Liver (tissue), 8 donors: ENCODE measurements at regions not wholly inside any gene's neighbourhood (a gene's known extent, or its start where the extent isn't known, plus 50 kb on each side); places are given as distances from the start of the nearest gene placed in this dataset.

ENCODE experiments used
- DNase-seq: peaks from one replicate; pipeline ENCODE4 v3.0.0-alpha.2; 2017; ENCODE audit warnings: low spot score
- H3K27ac ChIP-seq, 2 donors: one replicate each; pipeline ENCODE4 v1.7.0; 2013; ENCODE audit warnings: inconsistent platforms in 2 of 2, low read length in 2 of 2, control low read depth in 1 of 2, low read depth in 1 of 2, mild to moderate bottlenecking in 1 of 2
- H3K27me3 ChIP-seq, 4 donors: one replicate each; pipeline versions ENCODE4 v1.6.1 to v1.7.0; 2013; ENCODE audit warnings: low read length in 3 of 4, inconsistent platforms in 1 of 4, mild to moderate bottlenecking in 1 of 4, moderate library complexity in 1 of 4; ENCODE audit not compliant: control insufficient read depth in 4 of 4, insufficient read depth in 4 of 4
- H3K36me3 ChIP-seq, 4 donors: one replicate each; pipeline versions ENCODE4 v1.6.1 to v1.7.0; 2013; ENCODE audit warnings: low read length in 3 of 4, mild to moderate bottlenecking in 3 of 4, low read depth in 1 of 4, moderate library complexity in 1 of 4; ENCODE audit not compliant: control insufficient read depth in 4 of 4, insufficient read depth in 3 of 4
- H3K4me1 ChIP-seq, 4 donors: one replicate each; pipeline versions ENCODE4 v1.6.1 to v1.7.0; 2013; ENCODE audit warnings: low read length in 3 of 4, mild to moderate bottlenecking in 3 of 4, moderate library complexity in 1 of 4; ENCODE audit not compliant: control insufficient read depth in 4 of 4, insufficient read depth in 4 of 4
- H3K4me3 ChIP-seq, 3 donors: one replicate each; pipeline versions ENCODE4 v1.6.1 to v1.7.0; 2013; ENCODE audit warnings: low read length in 3 of 3, control low read depth in 1 of 3, low read depth in 1 of 3, mild to moderate bottlenecking in 1 of 3
- H3K9ac ChIP-seq, 2 donors: one replicate each; pipeline ENCODE4 v1.7.0; 2013; ENCODE audit warnings: low read length in 2 of 2, mild to moderate bottlenecking in 2 of 2, moderate library complexity in 2 of 2, control low read depth in 1 of 2, low read depth in 1 of 2
- H3K9me3 ChIP-seq, 4 donors: one replicate each; pipeline versions ENCODE4 v1.6.1 to v1.7.0; 2013; ENCODE audit warnings: low read length in 3 of 4; ENCODE audit not compliant: control insufficient read depth in 4 of 4
- EGR1 ChIP-seq, 2 donors: IDR thresholded peaks; 2 replicates each; pipeline ENCODE4 v1.6.1; 2016 to 2018; ENCODE audit warnings: antibody characterized with exemption in 2 of 2, low read depth in 2 of 2
- FOXA1 ChIP-seq: IDR thresholded peaks from 2 replicates; pipeline ENCODE4 v1.6.1; 2016; ENCODE audit warnings: antibody characterized with exemption
- FOXA2 ChIP-seq: IDR thresholded peaks from 2 replicates; pipeline ENCODE4 v1.6.1; 2016; ENCODE audit warnings: antibody characterized with exemption
- GABPA ChIP-seq, 2 donors: IDR thresholded peaks in 1 of 2; conservative IDR thresholded peaks in 1 of 2; 2 replicates each; pipeline ENCODE4 v1.6.1; 2016; ENCODE audit warnings: antibody characterized with exemption in 2 of 2, mild to moderate bottlenecking in 1 of 2, moderate library complexity in 1 of 2
- HNF4A ChIP-seq, 2 donors: conservative IDR thresholded peaks; 2 replicates each; pipeline ENCODE4 v1.6.1; 2016; ENCODE audit warnings: antibody characterized with exemption in 2 of 2, mild to moderate bottlenecking in 2 of 2
- HNF4G ChIP-seq: IDR thresholded peaks from 2 replicates; pipeline ENCODE4 v1.6.1; 2016; ENCODE audit warnings: antibody characterized with exemption
- JUND ChIP-seq, 2 donors: IDR thresholded peaks; 2 replicates each; pipeline ENCODE4 v1.6.1; 2016; ENCODE audit warnings: antibody characterized with exemption in 2 of 2
- NR2F2 ChIP-seq: IDR thresholded peaks from 2 replicates; pipeline ENCODE4 v1.6.1; 2016; ENCODE audit warnings: antibody characterized with exemption
- RAD21 ChIP-seq, 2 donors: IDR thresholded peaks; 2 replicates each; pipeline ENCODE4 v1.6.1; 2016; ENCODE audit warnings: antibody characterized with exemption in 2 of 2, mild to moderate bottlenecking in 2 of 2
- RXRA ChIP-seq, 2 donors: IDR thresholded peaks; 2 replicates each; pipeline ENCODE4 v1.6.1; 2017 to 2018; ENCODE audit warnings: antibody characterized with exemption in 2 of 2, mild to moderate bottlenecking in 1 of 2
- SP1 ChIP-seq: IDR thresholded peaks from 2 replicates; pipeline ENCODE4 v1.6.1; 2018; ENCODE audit warnings: antibody characterized with exemption, mild to moderate bottlenecking
- TAF1 ChIP-seq: conservative IDR thresholded peaks from 2 replicates; pipeline ENCODE4 v1.6.1; 2016; ENCODE audit warnings: antibody characterized with exemption, mild to moderate bottlenecking
- YY1 ChIP-seq: IDR thresholded peaks from 2 replicates; pipeline ENCODE4 v1.6.1; 2016; ENCODE audit warnings: antibody characterized with exemption, mild to moderate bottlenecking
- WGBS: extraction: QIAGEN DNeasy Blood & Tissue Kit; methylation state at CpG from one replicate; pipeline ENCODE4 v1.1.7; 2013; 5-methylcytosine and 5-hydroxymethylcytosine counted together
- TF ChIP-seq, protein P1 (sequence below): IDR thresholded peaks from 2 replicates; pipeline ENCODE4 v1.6.1; 2016; ENCODE audit warnings: antibody characterized with exemption
- TF ChIP-seq, protein P2 (sequence below): fragments of 150-350 bp; IDR thresholded peaks from 2 replicates; pipeline ENCODE4 v1.5.1; 2017; ENCODE audit warnings: improper control_type of control experiment, low read depth, low read length; ENCODE audit not compliant: missing input control
- TF ChIP-seq, protein P3 (sequence below): IDR thresholded peaks from 2 replicates; pipeline ENCODE4 v1.6.1; 2016; ENCODE audit warnings: antibody characterized with exemption, mild to moderate bottlenecking
- TF ChIP-seq, protein P4 (sequence below): IDR thresholded peaks from 2 replicates; pipeline ENCODE4 v1.6.1; 2016; ENCODE audit warnings: antibody characterized with exemption
- TF ChIP-seq, protein P5 (sequence below): IDR thresholded peaks from 2 replicates; pipeline ENCODE4 v1.6.1; 2016; ENCODE audit warnings: antibody characterized with exemption
- donor health status: healthy.
- donor health status: healthy.
- donor health status: healthy.
- donor health status: healthy.
- donor health status: healthy.

DNA sequence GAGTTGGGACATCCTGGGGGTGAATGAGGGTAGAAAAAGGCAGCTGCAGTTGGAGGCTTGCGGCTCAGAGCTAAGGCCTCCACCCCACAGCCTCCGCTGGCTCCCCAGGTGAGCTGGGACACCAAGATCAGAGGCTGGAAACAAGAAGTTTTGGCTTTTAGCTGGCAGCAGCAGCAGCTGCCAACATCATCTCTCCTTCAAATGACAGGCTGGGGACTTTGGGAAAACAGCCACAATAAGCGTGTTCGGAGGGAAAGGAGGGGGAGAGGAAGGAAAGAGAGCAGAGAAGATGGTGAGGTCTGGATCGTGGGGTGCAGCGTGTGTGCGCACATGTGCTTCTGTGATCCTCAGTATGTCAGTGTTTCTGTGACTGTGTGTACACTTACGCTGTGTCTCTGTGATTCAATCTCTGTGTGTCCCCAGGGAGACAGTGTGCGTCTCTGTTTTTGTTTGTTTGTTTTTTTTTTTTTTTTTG, 62.0 kb upstream of the RASD2 start:
- peaks cover 0 to 4% (median 0%) of the 10 kb centered on the region in 4 donors for H3K9me3 ChIP-seq
- TF ChIP-seq, protein P1, sequence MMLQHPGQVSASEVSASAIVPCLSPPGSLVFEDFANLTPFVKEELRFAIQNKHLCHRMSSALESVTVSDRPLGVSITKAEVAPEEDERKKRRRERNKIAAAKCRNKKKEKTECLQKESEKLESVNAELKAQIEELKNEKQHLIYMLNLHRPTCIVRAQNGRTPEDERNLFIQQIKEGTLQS, result no peak
- TF ChIP-seq HNF4A (conservative IDR thresholded peaks at IDR 0.05) (no peak), GABPA (IDR thresholded peaks at IDR 0.05 in 1 of 2, conservative IDR thresholded peaks at IDR 0.05 in 1 of 2) (no peak), JUND (IDR thresholded peaks at IDR 0.05) (no peak), FOXA1 (no peak), HNF4G (no peak), SP1 (no peak), TAF1 (no peak), YY1 (no peak), EGR1 (IDR thresholded peaks at IDR 0.05; ENCODE audit: low read depth in 2 of 2) (no peak), RXRA (IDR thresholded peaks at IDR 0.05) (no peak), FOXA2 (no peak), RAD21 (IDR thresholded peaks at IDR 0.05) (no peak), NR2F2 (no peak)
- TF ChIP-seq, protein P2, sequence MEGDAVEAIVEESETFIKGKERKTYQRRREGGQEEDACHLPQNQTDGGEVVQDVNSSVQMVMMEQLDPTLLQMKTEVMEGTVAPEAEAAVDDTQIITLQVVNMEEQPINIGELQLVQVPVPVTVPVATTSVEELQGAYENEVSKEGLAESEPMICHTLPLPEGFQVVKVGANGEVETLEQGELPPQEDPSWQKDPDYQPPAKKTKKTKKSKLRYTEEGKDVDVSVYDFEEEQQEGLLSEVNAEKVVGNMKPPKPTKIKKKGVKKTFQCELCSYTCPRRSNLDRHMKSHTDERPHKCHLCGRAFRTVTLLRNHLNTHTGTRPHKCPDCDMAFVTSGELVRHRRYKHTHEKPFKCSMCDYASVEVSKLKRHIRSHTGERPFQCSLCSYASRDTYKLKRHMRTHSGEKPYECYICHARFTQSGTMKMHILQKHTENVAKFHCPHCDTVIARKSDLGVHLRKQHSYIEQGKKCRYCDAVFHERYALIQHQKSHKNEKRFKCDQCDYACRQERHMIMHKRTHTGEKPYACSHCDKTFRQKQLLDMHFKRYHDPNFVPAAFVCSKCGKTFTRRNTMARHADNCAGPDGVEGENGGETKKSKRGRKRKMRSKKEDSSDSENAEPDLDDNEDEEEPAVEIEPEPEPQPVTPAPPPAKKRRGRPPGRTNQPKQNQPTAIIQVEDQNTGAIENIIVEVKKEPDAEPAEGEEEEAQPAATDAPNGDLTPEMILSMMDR, result no peak
- TF ChIP-seq, protein P3, sequence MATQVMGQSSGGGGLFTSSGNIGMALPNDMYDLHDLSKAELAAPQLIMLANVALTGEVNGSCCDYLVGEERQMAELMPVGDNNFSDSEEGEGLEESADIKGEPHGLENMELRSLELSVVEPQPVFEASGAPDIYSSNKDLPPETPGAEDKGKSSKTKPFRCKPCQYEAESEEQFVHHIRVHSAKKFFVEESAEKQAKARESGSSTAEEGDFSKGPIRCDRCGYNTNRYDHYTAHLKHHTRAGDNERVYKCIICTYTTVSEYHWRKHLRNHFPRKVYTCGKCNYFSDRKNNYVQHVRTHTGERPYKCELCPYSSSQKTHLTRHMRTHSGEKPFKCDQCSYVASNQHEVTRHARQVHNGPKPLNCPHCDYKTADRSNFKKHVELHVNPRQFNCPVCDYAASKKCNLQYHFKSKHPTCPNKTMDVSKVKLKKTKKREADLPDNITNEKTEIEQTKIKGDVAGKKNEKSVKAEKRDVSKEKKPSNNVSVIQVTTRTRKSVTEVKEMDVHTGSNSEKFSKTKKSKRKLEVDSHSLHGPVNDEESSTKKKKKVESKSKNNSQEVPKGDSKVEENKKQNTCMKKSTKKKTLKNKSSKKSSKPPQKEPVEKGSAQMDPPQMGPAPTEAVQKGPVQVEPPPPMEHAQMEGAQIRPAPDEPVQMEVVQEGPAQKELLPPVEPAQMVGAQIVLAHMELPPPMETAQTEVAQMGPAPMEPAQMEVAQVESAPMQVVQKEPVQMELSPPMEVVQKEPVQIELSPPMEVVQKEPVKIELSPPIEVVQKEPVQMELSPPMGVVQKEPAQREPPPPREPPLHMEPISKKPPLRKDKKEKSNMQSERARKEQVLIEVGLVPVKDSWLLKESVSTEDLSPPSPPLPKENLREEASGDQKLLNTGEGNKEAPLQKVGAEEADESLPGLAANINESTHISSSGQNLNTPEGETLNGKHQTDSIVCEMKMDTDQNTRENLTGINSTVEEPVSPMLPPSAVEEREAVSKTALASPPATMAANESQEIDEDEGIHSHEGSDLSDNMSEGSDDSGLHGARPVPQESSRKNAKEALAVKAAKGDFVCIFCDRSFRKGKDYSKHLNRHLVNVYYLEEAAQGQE, result no peak
- TF ChIP-seq, protein P4, sequence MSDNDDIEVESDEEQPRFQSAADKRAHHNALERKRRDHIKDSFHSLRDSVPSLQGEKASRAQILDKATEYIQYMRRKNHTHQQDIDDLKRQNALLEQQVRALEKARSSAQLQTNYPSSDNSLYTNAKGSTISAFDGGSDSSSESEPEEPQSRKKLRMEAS, result no peak
- DNase-seq, result no peak
- H3K27ac ChIP-seq, result peak overlapping the region in 1 of 2 donors; percentile 28
- no peak overlapping the region for H3K9ac ChIP-seq
- no peak overlapping the region for H3K4me3 ChIP-seq
- peaks cover 0 to 3% (median 1%) of the 10 kb centered on the region in 4 donors for H3K4me1 ChIP-seq
- H3K27me3 ChIP-seq, result no peaks in the 10 kb centered on the region
- no peaks in the 10 kb centered on the region for H3K36me3 ChIP-seq
- 84% methylated on average over 9 of the region's 9 CpGs for WGBS

DNA sequence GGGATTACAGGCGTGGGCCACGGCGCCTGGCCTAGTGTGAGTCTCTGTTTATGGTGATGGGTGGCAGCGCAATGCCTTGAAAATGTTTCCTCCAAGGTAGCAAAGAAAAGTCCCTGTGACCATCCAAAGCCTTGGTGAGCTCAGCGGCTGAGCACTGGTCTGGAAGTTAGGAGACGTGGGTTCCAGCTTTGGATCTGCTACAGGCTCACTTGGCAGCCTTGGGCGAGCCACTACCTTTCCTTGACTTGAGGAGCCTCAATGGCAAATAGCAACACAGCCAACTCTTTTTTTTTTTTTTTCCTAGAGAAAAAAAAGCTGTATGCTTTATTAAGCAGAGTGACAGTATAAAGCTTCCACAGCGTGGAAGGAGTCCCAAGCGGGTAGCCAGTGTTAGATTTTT, 61.3 kb upstream of the RASD2 start:
- no peak overlapping the region for H3K9ac ChIP-seq
- TF ChIP-seq, protein P3, result no peak
- no peak for TF ChIP-seq HNF4A (conservative IDR thresholded peaks at IDR 0.05)
- no peak for TF ChIP-seq FOXA1
- TF ChIP-seq, protein P4, result no peak
- TF ChIP-seq, protein P5, sequence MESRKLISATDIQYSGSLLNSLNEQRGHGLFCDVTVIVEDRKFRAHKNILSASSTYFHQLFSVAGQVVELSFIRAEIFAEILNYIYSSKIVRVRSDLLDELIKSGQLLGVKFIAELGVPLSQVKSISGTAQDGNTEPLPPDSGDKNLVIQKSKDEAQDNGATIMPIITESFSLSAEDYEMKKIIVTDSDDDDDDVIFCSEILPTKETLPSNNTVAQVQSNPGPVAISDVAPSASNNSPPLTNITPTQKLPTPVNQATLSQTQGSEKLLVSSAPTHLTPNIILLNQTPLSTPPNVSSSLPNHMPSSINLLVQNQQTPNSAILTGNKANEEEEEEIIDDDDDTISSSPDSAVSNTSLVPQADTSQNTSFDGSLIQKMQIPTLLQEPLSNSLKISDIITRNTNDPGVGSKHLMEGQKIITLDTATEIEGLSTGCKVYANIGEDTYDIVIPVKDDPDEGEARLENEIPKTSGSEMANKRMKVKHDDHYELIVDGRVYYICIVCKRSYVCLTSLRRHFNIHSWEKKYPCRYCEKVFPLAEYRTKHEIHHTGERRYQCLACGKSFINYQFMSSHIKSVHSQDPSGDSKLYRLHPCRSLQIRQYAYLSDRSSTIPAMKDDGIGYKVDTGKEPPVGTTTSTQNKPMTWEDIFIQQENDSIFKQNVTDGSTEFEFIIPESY, result no peak
- TF ChIP-seq JUND (IDR thresholded peaks at IDR 0.05), result no peak
- no peaks in the 10 kb centered on the region for H3K36me3 ChIP-seq
- WGBS, result 92% methylated on average over 9 of the region's 9 CpGs
- H3K4me3 ChIP-seq, result no peak overlapping the region
- H3K9me3 ChIP-seq, result peaks cover 0 to 4% (median 0%) of the 10 kb centered on the region in 4 donors
- H3K4me1 ChIP-seq, result peaks cover 0 to 3% (median 1%) of the 10 kb centered on the region in 4 donors
- no peak for DNase-seq
- H3K27me3 ChIP-seq, result no peaks in the 10 kb centered on the region
- no peak overlapping the region for H3K27ac ChIP-seq
